Body of pancreas (tissue), 4 donors: ENCODE measurements at regions not wholly inside any gene's neighbourhood (a gene's known extent, or its start where the extent isn't known, plus 50 kb on each side); places are given as distances from the start of the nearest gene placed in this dataset.

Experiments used
- POLR2A ChIP-seq, 3 donors: fragments of 450-650 bp; IDR thresholded peaks; one replicate each; pipeline ENCODE4 v1.6.1; 2016; ENCODE audit warnings: antibody characterized with exemption in 3 of 3, mild to moderate bottlenecking in 2 of 3
- TF ChIP-seq, protein P1 (sequence below), 7 experiments: fragments of 450-650 bp in 4 of 7; fragments of 200-600 bp in 3 of 7; sonication (generic) in 3 of 7; IDR thresholded peaks; one replicate each; pipeline ENCODE4 v1.5.1; 2016 to 2019; ENCODE audit warnings: antibody characterized with exemption in 7 of 7

DNA sequence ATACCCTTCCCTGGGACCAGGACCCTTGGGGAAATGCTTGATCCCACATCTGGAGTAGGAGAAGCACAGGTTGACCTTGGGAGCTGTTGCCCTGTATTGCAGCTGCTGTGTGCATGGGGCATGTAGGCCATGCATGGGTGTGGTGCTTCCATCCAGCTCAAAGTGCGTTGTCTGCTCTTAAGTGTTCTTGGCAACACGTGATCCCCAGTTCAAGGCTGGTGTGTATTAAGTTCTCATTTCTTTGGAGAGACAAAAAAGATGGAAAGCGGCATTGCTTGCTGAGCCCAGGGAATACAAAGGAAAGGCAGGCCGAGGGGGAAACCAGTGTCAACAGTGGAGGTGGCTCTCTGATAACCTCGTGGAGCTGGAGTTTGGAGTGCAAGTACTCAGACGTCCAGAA, 110.7 kb downstream of the RTP5 start:
- TF ChIP-seq, protein P1, sequence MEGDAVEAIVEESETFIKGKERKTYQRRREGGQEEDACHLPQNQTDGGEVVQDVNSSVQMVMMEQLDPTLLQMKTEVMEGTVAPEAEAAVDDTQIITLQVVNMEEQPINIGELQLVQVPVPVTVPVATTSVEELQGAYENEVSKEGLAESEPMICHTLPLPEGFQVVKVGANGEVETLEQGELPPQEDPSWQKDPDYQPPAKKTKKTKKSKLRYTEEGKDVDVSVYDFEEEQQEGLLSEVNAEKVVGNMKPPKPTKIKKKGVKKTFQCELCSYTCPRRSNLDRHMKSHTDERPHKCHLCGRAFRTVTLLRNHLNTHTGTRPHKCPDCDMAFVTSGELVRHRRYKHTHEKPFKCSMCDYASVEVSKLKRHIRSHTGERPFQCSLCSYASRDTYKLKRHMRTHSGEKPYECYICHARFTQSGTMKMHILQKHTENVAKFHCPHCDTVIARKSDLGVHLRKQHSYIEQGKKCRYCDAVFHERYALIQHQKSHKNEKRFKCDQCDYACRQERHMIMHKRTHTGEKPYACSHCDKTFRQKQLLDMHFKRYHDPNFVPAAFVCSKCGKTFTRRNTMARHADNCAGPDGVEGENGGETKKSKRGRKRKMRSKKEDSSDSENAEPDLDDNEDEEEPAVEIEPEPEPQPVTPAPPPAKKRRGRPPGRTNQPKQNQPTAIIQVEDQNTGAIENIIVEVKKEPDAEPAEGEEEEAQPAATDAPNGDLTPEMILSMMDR (IDR thresholded peaks at IDR 0.05): no peak
- no peak for TF ChIP-seq POLR2A (IDR thresholded peaks at IDR 0.05)
